HG02763 (cell line): ENCODE measurements at regions not wholly inside any gene's neighbourhood (a gene's known extent, or its start where the extent isn't known, plus 50 kb on each side); places are given as distances from the start of the nearest gene placed in this dataset.
"Not testable (repeated sequence)": the region's sequence is repeated elsewhere in the genome, so short reads cannot be mapped to it uniquely, and the experiment has no call there.

Experiments
- ATAC-seq: cut with Tn5 transposase; IDR thresholded peaks from one replicate; pipeline ENCODE4 v1.9.1; 2021; ENCODE audit warnings: mild to moderate bottlenecking, moderate library complexity; ENCODE audit not compliant: unreplicated experiment

DNA sequence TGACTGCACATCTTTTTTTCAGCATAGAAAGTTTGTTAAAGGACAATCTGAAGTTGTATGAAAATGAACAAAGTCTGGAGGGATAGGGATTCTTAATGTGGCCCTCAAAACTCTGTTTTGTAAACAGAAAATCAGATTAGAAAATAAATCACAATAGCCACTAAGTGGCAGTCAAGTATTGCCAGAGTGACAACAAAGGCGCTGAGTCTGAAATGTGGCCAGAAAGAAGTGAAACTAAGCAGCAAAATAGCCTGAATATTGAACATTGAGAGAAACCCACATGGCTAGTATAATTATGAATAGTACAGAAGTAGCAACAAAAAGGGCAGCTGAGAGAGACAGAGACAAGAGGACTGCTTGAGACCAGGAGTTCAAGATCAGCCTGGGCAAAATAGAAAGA is 81.1 kb upstream of the CT45A1 start:
- no peak for ATAC-seq

DNA sequence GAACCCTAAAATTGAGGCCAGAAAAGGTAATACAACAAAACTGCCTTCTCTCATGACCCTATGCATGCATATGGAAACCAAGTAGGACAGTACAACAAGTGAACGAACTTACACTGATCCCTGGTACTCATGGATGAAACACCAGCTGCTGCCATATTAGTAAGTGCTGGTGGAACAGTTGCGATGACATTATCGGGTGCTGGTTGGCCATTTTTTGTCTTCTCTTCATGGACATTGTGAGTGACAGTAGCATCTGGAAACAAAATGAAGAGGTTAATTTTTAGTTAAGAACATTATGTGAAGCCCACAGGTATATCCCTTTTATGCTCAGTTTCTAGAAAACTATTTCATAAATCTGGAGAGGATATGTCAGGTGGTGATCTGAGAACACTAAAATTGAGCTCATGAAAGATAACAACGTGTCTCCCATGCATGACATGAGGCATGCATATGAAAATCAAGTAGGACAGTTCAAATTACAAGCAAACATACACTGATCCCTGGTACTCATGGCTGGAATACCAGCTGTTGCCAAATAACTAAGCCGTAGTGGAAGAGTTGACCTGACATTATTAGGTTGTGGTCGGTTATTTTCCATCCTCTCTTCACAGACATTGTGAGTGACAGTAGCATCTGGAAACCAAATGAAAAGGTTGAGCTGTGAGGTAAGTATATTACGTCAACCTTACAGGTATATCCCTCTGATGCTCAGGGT is 74.2 kb upstream of the CT45A1 start:
- no peak for ATAC-seq

DNA sequence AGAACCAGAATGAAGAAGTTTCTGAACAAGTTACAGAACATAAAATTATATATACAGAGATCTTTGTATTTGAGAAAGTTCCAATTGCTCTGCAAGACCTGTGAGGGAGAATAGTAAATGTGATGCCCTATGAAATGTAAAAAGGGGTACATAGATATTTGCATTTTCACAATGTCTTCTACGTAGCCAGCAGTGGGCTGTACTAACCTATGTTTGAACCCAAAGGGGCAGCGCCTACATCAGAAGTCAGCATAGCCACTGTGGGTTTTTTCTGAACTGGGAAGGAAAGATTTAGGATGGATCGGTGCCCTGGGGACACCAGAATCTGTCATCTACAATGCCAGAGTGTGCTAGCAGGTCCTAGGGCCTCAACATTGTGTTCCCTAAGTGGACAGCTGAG is 69.5 kb upstream of the CT45A1 start:
- no peak for ATAC-seq

DNA sequence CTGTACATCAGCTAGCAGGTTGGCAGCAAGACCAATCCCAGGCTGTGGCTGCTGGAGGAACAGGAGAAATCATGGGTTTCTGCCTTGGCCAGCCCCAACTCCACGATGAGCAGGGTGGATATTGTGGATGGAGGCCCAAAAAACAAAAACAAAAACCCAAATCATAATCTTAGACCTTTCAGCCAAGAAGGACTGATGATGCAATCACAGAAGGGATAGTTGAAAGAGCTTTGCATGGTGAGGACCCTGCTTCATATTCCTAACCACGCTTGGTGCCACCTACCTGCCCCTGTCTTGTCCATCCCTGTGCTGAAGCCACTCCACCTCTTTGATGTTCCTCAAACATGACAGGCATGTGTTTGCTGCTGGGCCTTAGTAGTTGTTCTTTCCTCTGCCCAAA is 68.8 kb upstream of the CT45A1 start:
- no peak for ATAC-seq

DNA sequence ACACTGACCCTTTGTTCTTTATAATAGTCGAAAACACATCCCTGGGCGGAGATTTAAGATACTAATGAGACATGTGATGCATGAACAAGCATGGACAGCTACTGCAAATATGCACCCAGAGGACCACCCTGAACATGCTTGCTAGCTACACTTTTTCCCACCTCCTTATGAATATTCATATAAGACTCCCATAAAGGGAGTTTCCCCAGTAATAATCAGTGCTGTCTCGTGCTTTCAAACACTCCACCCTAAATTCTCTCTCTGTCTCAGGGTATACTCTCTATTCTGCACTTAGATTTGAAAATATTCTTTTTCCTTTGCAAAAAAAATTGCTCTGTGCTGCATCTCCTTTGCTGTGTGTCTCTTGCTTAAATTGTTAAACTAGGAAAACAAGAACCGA is 64.4 kb upstream of the CT45A1 start:
- ATAC-seq: no peak

DNA sequence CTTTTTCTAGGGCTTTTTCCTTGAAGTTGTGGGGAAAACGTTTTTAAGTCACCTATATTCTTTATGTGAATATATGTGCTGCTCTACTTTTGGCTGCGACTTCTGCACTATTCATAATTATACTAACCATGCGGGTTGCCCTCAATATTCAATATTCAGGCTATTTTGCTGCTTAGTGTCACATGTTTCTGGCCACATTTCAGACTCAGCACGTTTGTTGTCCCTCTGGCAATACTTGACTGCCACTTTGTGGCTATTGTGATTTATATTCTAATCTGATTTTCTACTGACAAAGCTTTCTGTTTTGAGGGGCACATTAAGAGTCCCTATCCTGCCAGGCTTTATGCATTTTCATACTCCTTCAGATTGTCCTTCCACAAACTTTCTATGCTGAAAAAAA is 63.9 kb upstream of the CT45A1 start:
- ATAC-seq: no peak

DNA sequence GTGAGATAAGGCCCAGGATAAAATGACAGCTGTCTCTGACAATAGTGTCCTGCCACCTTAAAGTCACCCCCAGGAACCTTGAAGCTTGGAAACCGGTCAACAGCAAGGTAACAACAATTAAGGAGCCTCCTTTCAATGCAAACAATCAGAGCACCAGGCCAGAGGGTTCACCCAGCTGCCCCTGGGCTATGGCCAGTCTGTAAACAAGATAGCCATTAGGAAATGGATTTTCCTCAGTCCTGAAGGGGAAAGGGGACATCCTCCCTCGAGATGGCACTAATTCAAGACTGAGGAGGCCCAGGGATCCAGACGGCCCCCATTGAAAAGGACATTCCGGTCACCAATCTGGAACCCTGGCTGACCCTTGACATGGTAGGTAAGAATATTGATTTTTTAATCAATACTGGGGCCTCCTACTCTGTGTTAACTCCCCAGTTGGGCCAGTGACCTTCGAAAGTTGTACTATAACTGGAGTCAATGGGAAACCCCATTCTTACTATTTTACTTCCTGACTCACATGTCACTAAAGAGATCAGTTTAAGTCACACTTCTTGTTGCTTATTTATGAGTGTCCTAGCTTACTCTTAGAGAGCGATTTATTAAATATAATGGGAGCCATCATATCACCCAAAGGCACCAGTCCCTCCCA is 61.7 kb upstream of the CT45A1 start:
- ATAC-seq: no peak

DNA sequence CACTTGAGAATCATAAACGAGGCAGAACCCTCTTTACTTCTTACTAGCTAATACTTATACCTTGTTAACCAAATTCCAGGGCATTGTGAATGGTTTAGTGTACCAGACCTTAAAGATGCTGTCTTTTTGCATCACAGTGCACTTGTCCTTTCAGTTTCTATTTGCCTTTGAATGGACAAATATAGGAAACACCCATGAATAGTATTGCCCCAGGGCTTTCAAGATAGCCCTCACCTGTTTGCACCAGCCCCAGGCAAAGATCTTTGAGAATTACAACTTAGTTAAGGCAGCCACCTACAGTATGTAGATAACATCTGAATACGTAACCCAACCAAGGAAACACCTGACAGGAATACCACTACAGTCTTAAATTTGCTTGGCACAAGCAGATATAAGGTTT is 60.8 kb upstream of the CT45A1 start:
- ATAC-seq: peak; percentile 50

DNA sequence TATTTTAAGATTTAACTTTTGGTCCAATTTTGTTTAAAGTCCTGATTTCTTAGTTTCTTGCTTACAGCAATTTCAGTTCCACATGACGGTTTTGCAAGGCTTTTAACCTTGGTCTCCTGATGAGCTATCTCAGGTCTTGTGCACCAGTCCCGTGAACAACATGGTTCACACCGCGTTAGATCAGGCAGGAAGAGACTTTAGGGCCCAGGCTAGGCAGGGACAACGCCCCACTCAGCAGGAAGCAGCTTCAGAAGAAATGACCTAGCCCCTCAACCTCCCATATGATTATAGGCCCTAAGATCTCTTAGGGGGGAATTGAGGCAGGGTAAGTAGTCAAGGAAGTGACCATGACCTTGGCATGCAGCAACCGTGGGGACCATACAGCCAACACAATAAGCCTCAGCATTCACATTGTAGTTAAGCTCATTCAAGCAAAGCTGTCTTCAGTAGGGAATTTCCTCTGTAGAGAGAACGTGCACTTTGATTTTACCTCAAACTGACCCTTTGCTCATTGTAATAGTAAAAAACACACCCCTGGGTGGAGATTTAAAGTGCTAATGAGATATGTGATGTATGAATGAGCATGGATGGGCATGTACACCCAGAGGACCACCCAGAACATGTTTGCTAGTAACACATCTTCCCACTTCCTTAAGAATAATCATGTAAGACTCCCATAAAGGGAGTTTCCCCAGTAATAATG is 55.3 kb upstream of the CT45A1 start:
- ATAC-seq: not testable (repeated sequence)
